GM12878 (cell line): ENCODE measurements at regions not wholly inside any gene's neighbourhood (a gene's known extent, or its start where the extent isn't known, plus 50 kb on each side); places are given as distances from the start of the nearest gene placed in this dataset.

ENCODE experiments used
- POLR2A ChIP-seq: IDR thresholded peaks from 2 replicates; pipeline ENCODE4 v1.6.1; 2011; ENCODE audit warnings: low read depth, mild to moderate bottlenecking, low read length
- RAD21 ChIP-seq: IDR thresholded peaks from 2 replicates; pipeline ENCODE4 v1.6.1; 2011; ENCODE audit warnings: mild to moderate bottlenecking, low read depth, low read length, moderate library complexity; ENCODE audit not compliant: insufficient read depth
- ZNF274 ChIP-seq: IDR thresholded peaks from one replicate; pipeline ENCODE4 v1.8.0; 2011; ENCODE audit not compliant: insufficient read length, insufficient read depth
- ZZZ3 ChIP-seq: IDR thresholded peaks from 2 replicates; pipeline ENCODE4 v1.6.1; 2011; ENCODE audit warnings: low read depth; ENCODE audit not compliant: control insufficient read depth, insufficient read length
- TF ChIP-seq, protein P1 (sequence below): fragments of 450-650 bp; IDR thresholded peaks from 2 replicates; pipeline ENCODE4 v1.6.1; 2016; ENCODE audit warnings: mild to moderate bottlenecking
- TF ChIP-seq, protein P2 (sequence below), 3 experiments: IDR thresholded peaks in 2 of 3; conservative IDR thresholded peaks in 1 of 3; 2 replicates each; pipeline ENCODE4 v1.5.1; 2011; ENCODE audit warnings: low read depth in 3 of 3, low read length in 3 of 3, mild to moderate bottlenecking in 3 of 3, control low read depth in 2 of 3, moderate library complexity in 2 of 3, inconsistent platforms in 1 of 3, mixed read lengths in 1 of 3; ENCODE audit not compliant: control insufficient read depth in 2 of 3, insufficient read depth in 1 of 3; ENCODE audit errors: extremely low read depth in 1 of 3

DNA sequence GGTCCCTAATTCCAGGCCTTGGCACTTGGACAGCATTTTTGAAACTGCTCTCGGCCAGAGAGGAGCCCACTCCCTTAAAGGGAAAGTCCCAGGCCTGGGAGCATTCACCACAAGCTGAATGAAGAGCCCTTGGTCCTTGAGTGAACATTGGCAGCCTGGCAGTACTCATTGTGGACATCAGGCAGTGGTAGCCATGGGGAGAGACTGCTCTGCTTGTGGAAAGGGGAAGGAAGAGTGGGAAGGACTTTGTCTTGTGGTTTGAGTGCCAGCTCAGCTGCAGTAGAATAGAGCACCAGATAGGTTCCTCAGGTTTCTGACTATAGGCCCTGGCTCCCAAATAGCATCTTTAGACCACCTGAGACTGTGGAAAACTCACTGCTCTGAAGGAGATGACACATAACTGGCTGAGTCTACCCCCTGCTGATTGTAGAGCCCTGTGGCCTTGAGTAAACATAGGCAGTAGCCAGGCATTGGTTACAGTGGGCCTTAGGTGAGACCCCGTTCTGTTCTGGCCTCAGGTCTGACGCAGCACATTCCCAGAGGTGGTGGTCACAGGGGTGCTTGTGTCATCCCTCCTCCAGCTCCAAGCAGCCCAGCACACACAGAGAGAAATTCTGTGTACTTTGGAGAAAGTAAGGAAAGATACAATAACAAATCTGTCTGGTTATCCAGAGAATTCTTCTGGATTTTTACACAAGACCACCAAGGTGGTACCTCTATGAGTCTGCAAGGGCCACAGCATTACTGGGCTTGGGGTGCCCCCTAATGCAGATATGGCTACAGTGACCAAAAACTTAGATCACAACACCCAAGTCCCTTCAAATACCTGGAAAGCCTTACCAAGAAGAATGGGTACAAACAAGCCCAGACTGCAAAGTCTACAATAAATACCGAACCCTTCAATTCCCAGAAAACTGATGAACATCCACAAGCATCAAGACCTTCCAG lies 153.8 kb downstream of the GNAI1 start:
- TF ChIP-seq RAD21 = no peak
- TF ChIP-seq, protein P1, sequence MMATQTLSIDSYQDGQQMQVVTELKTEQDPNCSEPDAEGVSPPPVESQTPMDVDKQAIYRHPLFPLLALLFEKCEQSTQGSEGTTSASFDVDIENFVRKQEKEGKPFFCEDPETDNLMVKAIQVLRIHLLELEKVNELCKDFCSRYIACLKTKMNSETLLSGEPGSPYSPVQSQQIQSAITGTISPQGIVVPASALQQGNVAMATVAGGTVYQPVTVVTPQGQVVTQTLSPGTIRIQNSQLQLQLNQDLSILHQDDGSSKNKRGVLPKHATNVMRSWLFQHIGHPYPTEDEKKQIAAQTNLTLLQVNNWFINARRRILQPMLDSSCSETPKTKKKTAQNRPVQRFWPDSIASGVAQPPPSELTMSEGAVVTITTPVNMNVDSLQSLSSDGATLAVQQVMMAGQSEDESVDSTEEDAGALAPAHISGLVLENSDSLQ = no peak
- no peak for TF ChIP-seq POLR2A
- no peak for TF ChIP-seq ZNF274
- no peak for TF ChIP-seq ZZZ3
- TF ChIP-seq, protein P2, sequence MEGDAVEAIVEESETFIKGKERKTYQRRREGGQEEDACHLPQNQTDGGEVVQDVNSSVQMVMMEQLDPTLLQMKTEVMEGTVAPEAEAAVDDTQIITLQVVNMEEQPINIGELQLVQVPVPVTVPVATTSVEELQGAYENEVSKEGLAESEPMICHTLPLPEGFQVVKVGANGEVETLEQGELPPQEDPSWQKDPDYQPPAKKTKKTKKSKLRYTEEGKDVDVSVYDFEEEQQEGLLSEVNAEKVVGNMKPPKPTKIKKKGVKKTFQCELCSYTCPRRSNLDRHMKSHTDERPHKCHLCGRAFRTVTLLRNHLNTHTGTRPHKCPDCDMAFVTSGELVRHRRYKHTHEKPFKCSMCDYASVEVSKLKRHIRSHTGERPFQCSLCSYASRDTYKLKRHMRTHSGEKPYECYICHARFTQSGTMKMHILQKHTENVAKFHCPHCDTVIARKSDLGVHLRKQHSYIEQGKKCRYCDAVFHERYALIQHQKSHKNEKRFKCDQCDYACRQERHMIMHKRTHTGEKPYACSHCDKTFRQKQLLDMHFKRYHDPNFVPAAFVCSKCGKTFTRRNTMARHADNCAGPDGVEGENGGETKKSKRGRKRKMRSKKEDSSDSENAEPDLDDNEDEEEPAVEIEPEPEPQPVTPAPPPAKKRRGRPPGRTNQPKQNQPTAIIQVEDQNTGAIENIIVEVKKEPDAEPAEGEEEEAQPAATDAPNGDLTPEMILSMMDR (IDR thresholded peaks at IDR 0.05 in 2 of 3, conservative IDR thresholded peaks at IDR 0.05 in 1 of 3; ENCODE audit: control insufficient read depth in 2 of 3, extremely low read depth in 1 of 3, insufficient read depth in 1 of 3, low read depth in 3 of 3, low read length in 3 of 3) = no peak
